Ascending aorta (tissue), 2 donors: ENCODE measurements at regions not wholly inside any gene's neighbourhood (a gene's known extent, or its start where the extent isn't known, plus 50 kb on each side); places are given as distances from the start of the nearest gene placed in this dataset.

ENCODE experiments used
- DNase-seq, 2 donors: peaks; one replicate each; pipeline ENCODE4 v3.0.0-alpha.2; 2019; ENCODE audit warnings: low spot score in 2 of 2
- H3K27ac ChIP-seq, 2 donors: fragments of 200-600 bp; sonication (generic); one replicate each; pipeline ENCODE4 v1.5.1; 2016 to 2017; ENCODE audit warnings: mild to moderate bottlenecking in 1 of 2
- H3K27me3 ChIP-seq: fragments of 200-600 bp; sonication (generic); one replicate; pipeline ENCODE4 v1.5.1; 2017
- H3K36me3 ChIP-seq, 2 donors: fragments of 200-600 bp; sonication (generic); one replicate each; pipeline ENCODE4 v1.5.1; 2016
- H3K4me1 ChIP-seq, 2 donors: fragments of 200-600 bp; sonication (generic); one replicate each; pipeline ENCODE4 v1.5.1; 2016 to 2017; ENCODE audit warnings: mild to moderate bottlenecking in 1 of 2
- H3K4me3 ChIP-seq, 2 donors: fragments of 200-600 bp; sonication (generic); one replicate each; pipeline ENCODE4 v1.5.1; 2016 to 2017; ENCODE audit warnings: mild to moderate bottlenecking in 1 of 2
- H3K9me3 ChIP-seq, 2 donors: fragments of 200-600 bp; sonication (generic); one replicate each; pipeline ENCODE4 v1.5.1; 2016
- intact Hi-C: fragments of 100-400 bp; cut with DNase I; formaldehyde crosslinking; loops from one replicate; pipeline ENCODE4 v1.15.1; 2023
- TF ChIP-seq, protein P1 (sequence below), 3 experiments: fragments of 200-600 bp in 2 of 3; fragments of 450-650 bp in 1 of 3; sonication (generic) in 2 of 3; IDR thresholded peaks; one replicate each; pipeline ENCODE4 v1.5.1; 2016 to 2019; ENCODE audit warnings: antibody characterized with exemption in 3 of 3, mild to moderate bottlenecking in 1 of 3, moderate library complexity in 1 of 3

DNA sequence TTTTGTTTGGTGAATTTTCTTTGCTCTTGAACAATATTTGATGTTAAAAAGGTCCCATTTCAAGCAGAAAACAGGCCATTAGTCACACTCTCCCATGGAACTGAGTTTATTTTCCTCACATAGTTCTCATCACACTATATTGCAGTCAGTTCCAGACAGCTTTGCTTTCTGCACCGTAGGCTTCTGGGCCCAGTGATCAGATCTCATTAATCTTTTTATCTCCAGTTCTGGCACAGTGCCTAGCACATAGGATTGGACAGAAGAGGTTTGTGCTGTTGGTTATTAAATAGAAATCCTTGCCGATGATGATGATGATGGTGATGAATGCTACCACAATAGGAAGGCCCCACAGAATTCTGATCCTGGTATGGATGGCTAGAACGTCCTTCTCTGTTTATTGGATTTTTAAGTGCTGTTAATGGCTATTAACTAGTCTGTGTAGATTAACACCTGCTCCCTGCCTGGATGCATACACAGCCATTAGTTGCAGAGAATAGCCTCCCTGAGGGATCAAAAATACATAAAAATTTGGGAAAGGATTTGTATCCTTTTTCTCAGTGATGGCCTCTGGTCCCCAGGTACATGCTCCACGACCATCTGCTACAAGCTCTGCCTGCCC, 52.0 kb upstream of the NTRK2 start:
- TF ChIP-seq, protein P1, sequence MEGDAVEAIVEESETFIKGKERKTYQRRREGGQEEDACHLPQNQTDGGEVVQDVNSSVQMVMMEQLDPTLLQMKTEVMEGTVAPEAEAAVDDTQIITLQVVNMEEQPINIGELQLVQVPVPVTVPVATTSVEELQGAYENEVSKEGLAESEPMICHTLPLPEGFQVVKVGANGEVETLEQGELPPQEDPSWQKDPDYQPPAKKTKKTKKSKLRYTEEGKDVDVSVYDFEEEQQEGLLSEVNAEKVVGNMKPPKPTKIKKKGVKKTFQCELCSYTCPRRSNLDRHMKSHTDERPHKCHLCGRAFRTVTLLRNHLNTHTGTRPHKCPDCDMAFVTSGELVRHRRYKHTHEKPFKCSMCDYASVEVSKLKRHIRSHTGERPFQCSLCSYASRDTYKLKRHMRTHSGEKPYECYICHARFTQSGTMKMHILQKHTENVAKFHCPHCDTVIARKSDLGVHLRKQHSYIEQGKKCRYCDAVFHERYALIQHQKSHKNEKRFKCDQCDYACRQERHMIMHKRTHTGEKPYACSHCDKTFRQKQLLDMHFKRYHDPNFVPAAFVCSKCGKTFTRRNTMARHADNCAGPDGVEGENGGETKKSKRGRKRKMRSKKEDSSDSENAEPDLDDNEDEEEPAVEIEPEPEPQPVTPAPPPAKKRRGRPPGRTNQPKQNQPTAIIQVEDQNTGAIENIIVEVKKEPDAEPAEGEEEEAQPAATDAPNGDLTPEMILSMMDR (IDR thresholded peaks at IDR 0.05), result no peak
- Histone ChIP-seq H3K27me3 (no peaks in the 10 kb centered on the region), H3K4me1 (no peaks in the 10 kb centered on the region), H3K4me3 (no peak overlapping the region), H3K9me3 (no peaks in the 10 kb centered on the region), H3K27ac (no peak overlapping the region), H3K36me3 (no peaks in the 10 kb centered on the region)
- DNase-seq, result no peak
- intact Hi-C loops, result no loop called here
